ENCODE measurements at regions not wholly inside any gene's neighbourhood (a gene's known extent, or its start where the extent isn't known, plus 50 kb on each side); places are given as distances from the start of the nearest gene placed in this dataset.
A peak's percentile ranks its signal among the peaks of the same experiment; 100 is the strongest.

- TF ChIP-seq CTCF (IDR thresholded peaks at IDR 0.05) = no peak
- Histone ChIP-seq H3K4me1 (peaks cover 14 to 27% (median 24%) of the 10 kb centered on the region in 3 donors), H3K4me3 (peak overlapping the region in 3 of 4 donors; percentile 27 to 48 (median 40)), H3K9me3 (no peaks in the 10 kb centered on the region), H3K36me3 (no peaks in the 10 kb centered on the region), H3K27ac (peak overlapping the region in 3 of 4 donors; percentile 55 to 78 (median 70)), H3K27me3 (no peaks in the 10 kb centered on the region)
- WGBS, 2 donors = 20 to 23% methylated on average over 10 of the region's 10 CpGs
- peak in 1 of 6 donors; percentile 7 for DNase-seq
- ATAC-seq = no peak
- no peak for FAIRE-seq
- intact Hi-C loops (cut with DNase I) = no loop called here
Observed at GRCh38 chr1:149849111-149849946, 50.0 kb upstream of the BOLA1 start.

Data from pancreas (tissue), 10 donors.